Spleen (tissue), 11 donors: ENCODE measurements at regions not wholly inside any gene's neighbourhood (a gene's known extent, or its start where the extent isn't known, plus 50 kb on each side); places are given as distances from the start of the nearest gene placed in this dataset.

Source experiments
- DNase-seq: peaks from one replicate; pipeline ENCODE4 v3.0.0-alpha.2; 2020
- H3K27ac ChIP-seq, 8 donors: fragments of 200-600 bp; sonication (generic) in 7 of 8; 1 replicate in 4 of 8; 2 replicates in 4 of 8; pipeline versions ENCODE4 v1.5.0 to v1.8.0; 2016 to 2021; ENCODE audit warnings: inconsistent platforms in 4 of 8, mild to moderate bottlenecking in 4 of 8, moderate library complexity in 1 of 8
- H3K27me3 ChIP-seq, 7 donors: fragments of 200-600 bp; sonication (generic) in 6 of 7; replicated peaks in 1 of 7; 1 replicate in 4 of 7; 2 replicates in 3 of 7; pipeline versions ENCODE4 v1.5.0 to v1.8.0; 2016 to 2021; ENCODE audit warnings: inconsistent platforms in 3 of 7, mild to moderate bottlenecking in 1 of 7
- H3K36me3 ChIP-seq, 6 donors: fragments of 200-600 bp; sonication (generic) in 5 of 6; 1 replicate in 4 of 6; 2 replicates in 2 of 6; pipeline versions ENCODE4 v1.5.0 to v1.8.0; 2016 to 2021; ENCODE audit warnings: inconsistent platforms in 2 of 6
- H3K4me1 ChIP-seq, 6 donors: fragments of 200-600 bp; sonication (generic) in 5 of 6; 1 replicate in 3 of 6; 2 replicates in 3 of 6; pipeline versions ENCODE4 v1.5.0 to v1.8.0; 2016 to 2021; ENCODE audit warnings: inconsistent platforms in 3 of 6
- H3K4me3 ChIP-seq, 8 donors: fragments of 200-600 bp; sonication (generic) in 7 of 8; 1 replicate in 4 of 8; 2 replicates in 4 of 8; pipeline versions ENCODE4 v1.5.0 to v1.8.0; 2016 to 2021; ENCODE audit warnings: inconsistent platforms in 4 of 8, mild to moderate bottlenecking in 4 of 8, moderate library complexity in 2 of 8
- H3K9me3 ChIP-seq, 8 donors: fragments of 200-600 bp; sonication (generic) in 7 of 8; 1 replicate in 4 of 8; 2 replicates in 4 of 8; pipeline versions ENCODE4 v1.5.0 to v1.8.0; 2016 to 2021; ENCODE audit warnings: inconsistent platforms in 4 of 8
- CTCF ChIP-seq, 11 experiments: fragments of 200-600 bp in 7 of 11; fragments of 450-650 bp in 4 of 11; sonication (generic) in 4 of 11; IDR thresholded peaks in 8 of 11; conservative IDR thresholded peaks in 3 of 11; 1 replicate in 7 of 11; 2 replicates in 4 of 11; pipeline versions ENCODE4 v1.4.0 to v1.8.0; 2016 to 2021; ENCODE audit warnings: antibody characterized with exemption in 11 of 11, inconsistent platforms in 4 of 11, mild to moderate bottlenecking in 1 of 11
- POLR2A ChIP-seq, 3 donors: fragments of 450-650 bp; IDR thresholded peaks; one replicate each; pipeline ENCODE4 v1.5.1; 2017; ENCODE audit warnings: antibody characterized with exemption in 3 of 3, mild to moderate bottlenecking in 1 of 3
- POLR2AphosphoS5 ChIP-seq, 3 donors: sonication (generic); formaldehyde crosslinking; IDR thresholded peaks; one replicate each; pipeline ENCODE4 v1.5.1; 2017; ENCODE audit warnings: antibody characterized with exemption in 3 of 3
- WGBS, 5 donors: extraction: QIAGEN DNeasy Blood & Tissue Kit in 3 of 5; methylation state at CpG; one replicate each; pipeline versions ENCODE4 v1.1.5 to v1.1.7; 2013 to 2018; 5-methylcytosine and 5-hydroxymethylcytosine counted together
- intact Hi-C: fragments of 100-400 bp; cut with DNase I; formaldehyde crosslinking; loops from one replicate; pipeline ENCODE4 v1.15.0; 2023; ENCODE audit warnings: low total_unique reads
- donor health status: healthy with polysubstance abuse.
- donor health status: DM: no; HTN: no; CAD: no; lungs with moderate emphysema.
- donor health status: DM: no; HTN: no; CAD: no.
- donor health status: Bipolar disorder and iron deficiency.
- donor health status: healthy.
- donor health status: DM: no; HTN: no; CAD: no.
- donor health status: DM: yes; HTN: yes; CAD: no.

- no peak overlapping the region for H3K4me3 ChIP-seq
- WGBS, 5 donors = 65 to 89% (median 85%) methylated on average over 6 of the region's 6 CpGs
- H3K4me1 ChIP-seq = no peaks in the 10 kb centered on the region
- no peak for DNase-seq
- TF ChIP-seq CTCF (IDR thresholded peaks at IDR 0.05 in 8 of 11, conservative IDR thresholded peaks at IDR 0.05 in 3 of 11) (no peak), POLR2A (IDR thresholded peaks at IDR 0.05) (no peak), POLR2AphosphoS5 (IDR thresholded peaks at IDR 0.05) (no peak)
- intact Hi-C loops = no loop called here
- H3K9me3 ChIP-seq = no peaks in the 10 kb centered on the region
- H3K36me3 ChIP-seq = no peaks in the 10 kb centered on the region
- peaks cover 0 to 48% (median 0%) of the 10 kb centered on the region in 7 donors for H3K27me3 ChIP-seq
- no peak overlapping the region for H3K27ac ChIP-seq
Measured at GRCh38 chr22:27635852-27636251, 165.7 kb downstream of the MN1 start.

- H3K4me3 ChIP-seq = no peak overlapping the region
- DNase-seq = no peak
- TF ChIP-seq POLR2A (IDR thresholded peaks at IDR 0.05) (no peak), POLR2AphosphoS5 (IDR thresholded peaks at IDR 0.05) (no peak), CTCF (IDR thresholded peaks at IDR 0.05 in 8 of 11, conservative IDR thresholded peaks at IDR 0.05 in 3 of 11) (no peak)
- 68 to 81% (median 77%) methylated on average over 6 to 10 of the region's 10 CpGs for WGBS, 5 donors
- no peak overlapping the region for H3K27ac ChIP-seq
- no peaks in the 10 kb centered on the region for H3K36me3 ChIP-seq
- intact Hi-C loops = no loop called here
- H3K27me3 ChIP-seq = peaks cover 0 to 52% (median 0%) of the 10 kb centered on the region in 7 donors
- no peaks in the 10 kb centered on the region for H3K9me3 ChIP-seq
- no peaks in the 10 kb centered on the region for H3K4me1 ChIP-seq
Measured at GRCh38 chr22:27636716-27637508, 164.6 kb downstream of the MN1 start.

GRCh38 chr22:27637604-27638003 is 164.0 kb downstream of the MN1 start:
- DNase-seq = no peak
- Histone ChIP-seq H3K4me3 (no peak overlapping the region), H3K27ac (no peak overlapping the region), H3K4me1 (no peaks in the 10 kb centered on the region), H3K36me3 (no peaks in the 10 kb centered on the region), H3K27me3 (peaks cover 0 to 55% (median 0%) of the 10 kb centered on the region in 7 donors), H3K9me3 (no peaks in the 10 kb centered on the region)
- TF ChIP-seq POLR2AphosphoS5 (IDR thresholded peaks at IDR 0.05) (no peak), POLR2A (IDR thresholded peaks at IDR 0.05) (no peak), CTCF (IDR thresholded peaks at IDR 0.05 in 8 of 11, conservative IDR thresholded peaks at IDR 0.05 in 3 of 11) (no peak)
- intact Hi-C loops = no loop called here
- 59 to 87% (median 83%) methylated on average over 3 of the region's 3 CpGs for WGBS, 5 donors

- no peaks in the 10 kb centered on the region for H3K4me1 ChIP-seq
Measured at GRCh38 chr22:27638329-27639233, 163.0 kb downstream of the MN1 start.

More at GRCh38 chr22:27638329-27639233, 163.0 kb downstream of the MN1 start:
- no peak overlapping the region for H3K4me3 ChIP-seq
- TF ChIP-seq POLR2A (IDR thresholded peaks at IDR 0.05) = no peak
- no peak for TF ChIP-seq CTCF (IDR thresholded peaks at IDR 0.05 in 8 of 11, conservative IDR thresholded peaks at IDR 0.05 in 3 of 11)
- TF ChIP-seq POLR2AphosphoS5 (IDR thresholded peaks at IDR 0.05) = no peak
- H3K27me3 ChIP-seq = peaks cover 0 to 45% (median 0%) of the 10 kb centered on the region in 7 donors
- WGBS, 5 donors = 85 to 91% (median 88%) methylated on average over 23 to 25 of the region's 25 CpGs
- no peaks in the 10 kb centered on the region for H3K9me3 ChIP-seq
- intact Hi-C loops = no loop called here
- no peak for DNase-seq
- H3K27ac ChIP-seq = no peak overlapping the region
- H3K36me3 ChIP-seq = no peaks in the 10 kb centered on the region
